A673 (cell line): ENCODE measurements at regions not wholly inside any gene's neighbourhood (a gene's known extent, or its start where the extent isn't known, plus 50 kb on each side); places are given as distances from the start of the nearest gene placed in this dataset.

Experiments
- EZH2 ChIP-seq: fragments of 200-600 bp; sonication (generic); IDR thresholded peaks from 2 replicates; pipeline ENCODE4 v1.6.1; 2017; ENCODE audit warnings: borderline replicate concordance, low read depth, mild to moderate bottlenecking, mixed read lengths, antibody characterized with exemption, low read length; ENCODE audit not compliant: poor library complexity, severe bottlenecking
- TF ChIP-seq, protein P1 (sequence below): fragments of 300-800, 200-600 bp; sonication (generic); conservative IDR thresholded peaks from 2 replicates; pipeline ENCODE4 v1.5.1; 2017; ENCODE audit warnings: low read depth, mild to moderate bottlenecking, antibody characterized with exemption, low read length, moderate library complexity, mixed read lengths

DNA sequence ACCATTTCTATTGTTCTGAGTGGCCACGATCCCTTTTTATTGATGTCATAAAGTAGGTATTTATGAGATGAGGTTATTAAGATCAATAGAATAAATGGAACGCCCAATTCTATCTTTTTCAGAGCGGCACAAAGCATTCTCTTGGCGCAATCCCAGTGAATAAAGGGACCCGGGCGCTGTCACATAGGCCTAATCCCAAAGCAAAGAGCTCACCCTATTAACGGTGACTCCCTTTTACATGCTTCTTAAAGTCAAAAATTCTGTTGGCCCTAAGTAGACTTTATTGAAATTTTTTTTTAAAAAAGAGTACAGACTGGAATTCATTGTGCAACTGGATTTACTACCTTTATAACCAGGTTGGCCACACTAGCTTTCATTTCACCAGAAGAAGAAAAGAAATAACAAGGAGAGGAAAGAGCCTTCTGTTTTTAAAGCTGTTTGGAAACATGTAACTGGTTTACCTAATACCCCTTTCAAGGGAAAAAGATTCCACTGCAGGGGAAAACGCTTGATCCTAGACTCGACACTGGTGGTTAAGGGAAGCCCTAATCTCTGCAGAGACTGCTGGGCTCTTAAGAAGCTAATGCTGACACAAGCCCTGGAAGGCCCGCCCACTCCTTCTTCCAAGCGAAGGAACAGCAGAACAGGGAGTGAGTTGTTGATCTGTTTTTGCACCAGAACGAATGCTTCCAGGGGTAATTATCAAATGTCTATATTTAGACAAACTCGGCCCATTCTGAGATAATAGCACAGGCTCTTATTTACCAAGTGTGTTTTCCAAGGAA is 381.2 kb downstream of the BCL11B start:
- TF ChIP-seq, protein P1, sequence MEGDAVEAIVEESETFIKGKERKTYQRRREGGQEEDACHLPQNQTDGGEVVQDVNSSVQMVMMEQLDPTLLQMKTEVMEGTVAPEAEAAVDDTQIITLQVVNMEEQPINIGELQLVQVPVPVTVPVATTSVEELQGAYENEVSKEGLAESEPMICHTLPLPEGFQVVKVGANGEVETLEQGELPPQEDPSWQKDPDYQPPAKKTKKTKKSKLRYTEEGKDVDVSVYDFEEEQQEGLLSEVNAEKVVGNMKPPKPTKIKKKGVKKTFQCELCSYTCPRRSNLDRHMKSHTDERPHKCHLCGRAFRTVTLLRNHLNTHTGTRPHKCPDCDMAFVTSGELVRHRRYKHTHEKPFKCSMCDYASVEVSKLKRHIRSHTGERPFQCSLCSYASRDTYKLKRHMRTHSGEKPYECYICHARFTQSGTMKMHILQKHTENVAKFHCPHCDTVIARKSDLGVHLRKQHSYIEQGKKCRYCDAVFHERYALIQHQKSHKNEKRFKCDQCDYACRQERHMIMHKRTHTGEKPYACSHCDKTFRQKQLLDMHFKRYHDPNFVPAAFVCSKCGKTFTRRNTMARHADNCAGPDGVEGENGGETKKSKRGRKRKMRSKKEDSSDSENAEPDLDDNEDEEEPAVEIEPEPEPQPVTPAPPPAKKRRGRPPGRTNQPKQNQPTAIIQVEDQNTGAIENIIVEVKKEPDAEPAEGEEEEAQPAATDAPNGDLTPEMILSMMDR, result no peak
- no peak for TF ChIP-seq EZH2
